ENCODE measurements at regions not wholly inside any gene's neighbourhood (a gene's known extent, or its start where the extent isn't known, plus 50 kb on each side); places are given as distances from the start of the nearest gene placed in this dataset.

GRCh38 chr17:36816214-36816906 lies 120.9 kb upstream of the LHX1 start:
- H3K4me3 ChIP-seq (ENCODE audit: low read depth, low read length): no peak overlapping the region
- TF ChIP-seq, protein P1, sequence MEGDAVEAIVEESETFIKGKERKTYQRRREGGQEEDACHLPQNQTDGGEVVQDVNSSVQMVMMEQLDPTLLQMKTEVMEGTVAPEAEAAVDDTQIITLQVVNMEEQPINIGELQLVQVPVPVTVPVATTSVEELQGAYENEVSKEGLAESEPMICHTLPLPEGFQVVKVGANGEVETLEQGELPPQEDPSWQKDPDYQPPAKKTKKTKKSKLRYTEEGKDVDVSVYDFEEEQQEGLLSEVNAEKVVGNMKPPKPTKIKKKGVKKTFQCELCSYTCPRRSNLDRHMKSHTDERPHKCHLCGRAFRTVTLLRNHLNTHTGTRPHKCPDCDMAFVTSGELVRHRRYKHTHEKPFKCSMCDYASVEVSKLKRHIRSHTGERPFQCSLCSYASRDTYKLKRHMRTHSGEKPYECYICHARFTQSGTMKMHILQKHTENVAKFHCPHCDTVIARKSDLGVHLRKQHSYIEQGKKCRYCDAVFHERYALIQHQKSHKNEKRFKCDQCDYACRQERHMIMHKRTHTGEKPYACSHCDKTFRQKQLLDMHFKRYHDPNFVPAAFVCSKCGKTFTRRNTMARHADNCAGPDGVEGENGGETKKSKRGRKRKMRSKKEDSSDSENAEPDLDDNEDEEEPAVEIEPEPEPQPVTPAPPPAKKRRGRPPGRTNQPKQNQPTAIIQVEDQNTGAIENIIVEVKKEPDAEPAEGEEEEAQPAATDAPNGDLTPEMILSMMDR (IDR thresholded peaks at IDR 0.05; ENCODE audit: low read depth, low read length): no peak

DNA sequence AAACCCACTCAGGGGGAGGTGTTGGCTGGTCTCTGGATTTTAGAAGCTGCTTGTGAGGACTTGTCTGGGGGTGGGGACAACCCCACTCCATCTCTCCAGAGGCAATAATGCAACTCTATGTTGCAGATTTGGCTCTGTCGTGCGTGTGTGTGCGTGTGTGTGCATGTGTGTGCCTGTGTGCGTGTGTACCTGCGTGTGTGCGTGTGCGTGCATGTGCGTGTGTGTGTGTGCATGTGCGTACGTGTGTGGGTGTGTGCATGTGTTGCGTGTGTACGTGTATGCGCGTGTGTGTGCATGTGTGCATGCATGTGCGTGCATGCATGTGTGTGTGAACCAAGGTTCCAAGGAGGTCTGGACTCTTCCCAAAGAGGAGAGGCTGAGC lies 120.4 kb upstream of the LHX1 start:
- TF ChIP-seq, protein P1 (IDR thresholded peaks at IDR 0.05; ENCODE audit: low read depth, low read length): no peak
- no peak overlapping the region for H3K4me3 ChIP-seq (ENCODE audit: low read depth, low read length)

DNA sequence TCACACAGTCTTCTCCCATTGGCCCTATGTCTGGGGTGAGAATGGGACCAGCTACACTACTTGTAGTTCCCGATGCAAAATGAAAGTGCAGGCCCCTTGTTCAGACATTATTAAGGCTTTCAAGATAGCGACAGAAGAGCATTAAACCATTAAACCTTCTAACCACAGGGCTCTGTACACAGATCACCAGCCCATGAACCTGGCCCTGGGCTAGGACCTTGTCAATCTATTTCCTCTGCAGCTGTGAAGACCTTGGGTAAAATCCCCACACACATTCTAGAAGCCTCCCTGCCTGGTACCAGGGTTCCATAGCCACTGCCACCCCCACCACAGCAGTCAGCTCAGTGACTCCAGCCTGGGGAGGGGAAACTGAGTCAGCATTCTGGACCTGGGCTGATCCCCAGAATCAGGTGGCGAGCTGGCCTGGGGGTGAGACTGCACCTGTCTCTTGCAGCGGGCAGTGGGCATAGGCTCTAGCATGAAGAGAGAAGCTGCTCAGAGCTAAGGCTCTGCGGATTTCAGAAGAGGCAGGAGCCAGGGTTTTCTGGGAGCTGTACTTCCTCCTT lies 119.7 kb upstream of the LHX1 start:
- TF ChIP-seq, protein P1 (IDR thresholded peaks at IDR 0.05; ENCODE audit: low read depth, low read length): no peak
- no peak overlapping the region for H3K4me3 ChIP-seq (ENCODE audit: low read depth, low read length)

DNA sequence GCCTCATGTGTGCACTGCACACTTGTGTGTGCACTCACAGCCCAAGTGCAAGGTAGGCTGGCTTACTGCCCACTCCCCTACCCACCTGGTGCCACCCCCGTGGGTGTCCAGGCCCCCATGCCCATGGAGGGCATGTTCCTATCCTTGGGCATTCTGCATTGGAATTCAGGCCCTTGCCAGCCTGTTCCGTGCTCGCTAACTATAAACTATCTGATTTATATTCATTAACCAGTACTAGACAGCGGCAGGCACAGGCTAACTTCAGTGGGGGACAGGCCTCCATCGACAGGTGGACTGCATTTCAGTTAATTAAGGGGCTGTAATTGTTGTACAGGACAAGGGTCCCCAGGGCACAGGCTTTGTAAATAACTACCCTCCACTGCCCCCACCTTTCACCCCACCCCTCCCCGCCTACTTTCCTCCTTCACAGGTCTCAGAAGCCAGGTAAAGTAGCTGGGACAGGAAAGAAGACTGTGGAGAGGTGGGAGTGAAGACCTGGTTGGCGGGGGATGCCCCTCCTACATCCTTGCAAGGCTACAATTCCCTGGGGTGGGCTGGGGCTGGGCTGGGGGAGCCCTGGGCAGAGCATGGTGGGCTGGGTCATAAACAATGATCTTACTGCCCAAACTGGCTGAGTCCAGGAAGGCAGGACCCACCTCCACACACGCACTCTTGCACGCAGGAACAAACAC lies 119.0 kb upstream of the LHX1 start:
- TF ChIP-seq, protein P1 (IDR thresholded peaks at IDR 0.05; ENCODE audit: low read depth, low read length): no peak
- H3K4me3 ChIP-seq (ENCODE audit: low read depth, low read length): no peak overlapping the region

- TF ChIP-seq, protein P1 (IDR thresholded peaks at IDR 0.05; ENCODE audit: low read depth, low read length): no peak
- no peak overlapping the region for H3K4me3 ChIP-seq (ENCODE audit: low read depth, low read length)
These were observed 113.2 kb upstream of the LHX1 start for GRCh38 chr17:36823850-36824677.

DNA sequence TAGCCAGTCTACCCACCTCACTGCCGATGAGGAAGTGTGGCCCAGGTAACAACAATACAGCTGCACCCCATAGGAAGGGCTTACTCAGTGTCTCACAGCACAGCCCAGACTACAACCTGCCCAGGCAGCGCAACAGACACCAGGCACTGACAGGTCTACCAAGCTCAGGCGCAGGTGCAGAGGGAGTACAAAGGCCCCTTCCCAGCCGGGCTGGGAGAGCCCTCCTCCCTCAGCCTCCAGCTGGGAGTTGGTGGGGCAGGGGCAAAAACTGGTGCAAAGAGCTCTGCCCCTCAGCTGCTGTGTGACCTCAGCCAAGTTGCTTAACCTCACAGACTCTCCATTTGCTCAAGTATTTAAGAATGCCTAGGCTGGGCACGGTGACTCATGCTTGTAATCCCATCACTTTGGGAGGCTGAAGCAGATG lies 112.6 kb upstream of the LHX1 start:
- H3K4me3 ChIP-seq (ENCODE audit: low read depth, low read length): no peak overlapping the region
- TF ChIP-seq, protein P1 (IDR thresholded peaks at IDR 0.05; ENCODE audit: low read depth, low read length): no peak
